ENCODE measurements at regions not wholly inside any gene's neighbourhood (a gene's known extent, or its start where the extent isn't known, plus 50 kb on each side); places are given as distances from the start of the nearest gene placed in this dataset.
"Not testable (repeated sequence)": the region's sequence is repeated elsewhere in the genome, so short reads cannot be mapped to it uniquely, and the experiment has no call there.

DNA sequence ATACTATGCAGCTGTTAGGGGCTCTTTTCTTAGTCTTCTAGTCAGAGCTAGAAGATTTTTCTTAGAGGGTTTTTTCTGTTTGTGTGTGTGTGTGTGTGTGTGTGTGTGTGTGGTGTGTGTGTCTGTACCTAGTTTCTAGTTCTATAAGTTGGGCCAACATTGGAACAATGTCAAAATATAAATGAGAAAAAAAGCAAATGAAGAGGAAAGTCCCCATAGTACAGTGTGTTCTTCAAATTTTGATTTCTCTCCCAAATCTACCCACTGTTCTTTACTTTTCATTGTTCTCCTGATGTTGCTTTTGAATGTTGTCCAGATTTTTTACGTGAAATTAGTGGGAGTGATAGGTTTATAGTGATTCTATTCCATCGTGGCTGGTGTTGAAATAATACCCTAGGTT, 2153.4 kb upstream of the RAG2 start:
- no peak for DNase-seq (ENCODE audit: extremely low read depth, low read depth, low spot score)

DNA sequence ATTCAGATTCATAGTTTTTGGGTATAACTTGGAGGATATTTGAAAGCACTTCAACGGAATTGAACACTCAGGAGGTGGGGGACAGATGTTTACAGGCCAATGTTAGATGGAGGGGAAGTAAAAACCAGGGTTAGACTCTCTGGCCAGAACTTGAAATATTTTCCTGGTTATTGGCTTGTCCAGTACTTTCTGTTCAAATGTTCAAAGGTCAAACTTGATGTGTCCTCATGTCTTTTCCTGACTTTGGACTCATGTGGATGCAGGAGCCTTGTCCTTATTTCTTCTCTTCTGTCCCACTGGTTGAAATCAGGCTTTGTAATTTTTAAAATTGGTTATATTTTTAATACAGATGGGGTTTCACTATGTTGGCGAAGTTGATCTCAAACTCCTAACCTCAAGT, 2148.5 kb upstream of the RAG2 start:
- DNase-seq (ENCODE audit: extremely low read depth, low read depth, low spot score): not testable (repeated sequence)

DNA sequence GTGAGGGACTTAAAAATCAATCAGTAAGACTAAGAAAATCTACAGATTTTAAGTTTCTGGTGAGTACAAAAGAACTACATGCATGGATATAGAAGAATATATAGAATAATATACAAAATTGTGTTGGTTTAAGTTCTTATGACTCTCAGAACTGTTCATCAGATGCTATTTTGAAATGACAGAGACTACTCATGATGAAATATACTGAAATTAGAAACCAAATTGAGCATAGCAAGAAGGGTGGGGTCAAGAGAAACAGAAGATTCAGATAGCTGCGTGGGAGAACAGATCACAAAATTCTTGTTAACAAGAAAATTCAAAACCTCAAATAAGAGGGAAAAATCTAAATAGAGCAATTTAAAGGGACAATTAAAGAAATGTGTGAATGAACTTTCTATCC, 2125.3 kb upstream of the RAG2 start:
- DNase-seq (ENCODE audit: extremely low read depth, low read depth, low spot score): no peak

DNA sequence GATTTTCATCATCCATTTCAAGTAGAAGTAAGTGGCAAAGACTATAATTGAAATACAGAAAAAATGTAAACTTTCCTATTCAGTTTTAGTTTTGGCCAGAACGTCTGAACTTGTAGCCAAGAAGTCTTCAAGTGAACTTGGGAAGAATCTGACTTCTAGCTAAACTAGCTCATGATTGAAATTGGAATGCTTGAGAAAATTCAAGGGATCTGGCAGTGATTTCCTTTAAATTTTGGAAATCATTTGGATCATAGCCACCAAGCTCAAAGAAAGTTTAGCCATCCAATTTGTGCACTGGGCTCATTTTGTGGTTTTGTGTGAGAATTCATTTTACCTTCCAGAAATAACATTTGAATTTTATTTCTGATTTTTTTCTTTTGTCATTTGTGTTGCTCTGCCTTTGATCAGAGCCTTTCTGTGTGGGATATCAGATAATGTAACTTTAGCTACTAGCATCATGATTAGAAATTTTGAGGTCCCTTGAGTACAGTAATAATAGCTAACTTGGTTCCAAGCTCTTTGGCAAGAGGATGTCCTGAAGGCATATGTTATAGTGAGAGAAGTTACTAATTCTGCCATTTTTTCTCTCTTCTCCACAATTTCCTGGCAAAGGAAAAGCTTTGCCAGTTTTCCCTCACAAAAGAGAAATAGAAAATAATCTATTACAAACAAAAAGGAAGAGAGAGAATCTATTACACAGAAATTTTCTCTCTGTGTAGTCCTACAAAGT, 2123.7 kb upstream of the RAG2 start:
- DNase-seq (ENCODE audit: extremely low read depth, low read depth, low spot score): no peak

GRCh38 chr11:38718659-38719058, 2120.6 kb upstream of the RAG2 start:
- no peak for DNase-seq (ENCODE audit: extremely low read depth, low read depth, low spot score)

DNA sequence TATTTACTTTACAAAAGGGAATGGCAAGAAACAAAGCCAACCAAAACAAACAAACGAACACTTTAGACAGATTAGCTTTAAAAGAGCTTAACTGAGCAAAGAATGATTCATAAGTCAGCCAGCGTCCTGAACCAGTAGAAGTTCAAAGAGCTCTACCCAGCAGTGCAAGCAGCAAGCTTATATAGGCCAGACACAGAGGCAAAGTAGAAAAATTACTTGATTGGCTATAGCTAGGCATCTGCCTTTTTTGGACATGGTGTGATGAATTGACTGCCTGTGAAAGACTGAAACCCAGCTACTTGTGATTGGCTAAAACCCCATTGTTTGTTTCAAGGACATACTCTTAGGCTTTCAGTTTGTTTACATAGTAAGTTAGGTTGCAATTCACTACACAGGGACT, 2120.0 kb upstream of the RAG2 start:
- no peak for DNase-seq (ENCODE audit: extremely low read depth, low read depth, low spot score)

DNA sequence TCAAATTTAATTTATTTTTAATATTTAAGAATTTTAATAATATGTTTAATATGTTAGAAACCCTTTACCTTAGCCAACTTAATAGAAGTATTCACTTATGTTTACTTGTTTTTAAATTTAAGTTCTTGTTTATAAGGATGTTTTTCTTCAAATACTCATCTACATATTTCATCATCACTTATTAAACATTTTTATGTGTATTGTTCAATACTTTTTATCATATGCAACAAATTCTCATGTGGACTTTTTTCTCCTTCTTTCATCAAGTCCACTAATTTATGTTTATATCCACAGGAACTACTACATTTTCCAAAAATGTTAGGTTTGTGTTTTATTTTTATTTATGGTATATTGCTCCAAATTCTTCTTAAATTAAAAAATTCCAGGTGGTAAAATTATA, 2113.1 kb upstream of the RAG2 start:
- DNase-seq (ENCODE audit: extremely low read depth, low read depth, low spot score): no peak

GRCh38 chr11:38710262-38710661, 2112.2 kb upstream of the RAG2 start:
- no peak for DNase-seq (ENCODE audit: extremely low read depth, low read depth, low spot score)

DNA sequence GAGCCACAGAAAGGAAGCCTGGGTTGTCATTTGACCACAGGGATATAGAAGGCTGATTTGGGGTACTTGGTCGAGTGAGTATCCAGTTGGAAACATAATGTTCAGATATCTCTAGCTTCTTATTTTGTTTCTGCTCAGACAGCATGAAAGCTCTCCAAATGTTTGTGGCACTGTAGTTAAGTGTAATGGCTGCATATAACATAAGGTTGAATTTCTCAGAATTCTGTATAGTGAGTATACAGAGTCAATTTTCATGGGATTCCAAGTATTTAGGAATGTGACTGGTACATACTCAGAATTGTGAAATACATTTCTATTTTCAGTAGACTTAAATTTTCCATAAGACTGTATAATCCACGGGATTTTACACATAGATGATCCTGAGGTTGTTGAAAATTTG, 2102.1 kb upstream of the RAG2 start:
- no peak for DNase-seq (ENCODE audit: extremely low read depth, low read depth, low spot score)

GRCh38 chr11:38693306-38693705, 2095.3 kb upstream of the RAG2 start:
- no peak for DNase-seq (ENCODE audit: extremely low read depth, low read depth, low spot score)

- DNase-seq (ENCODE audit: extremely low read depth, low read depth, low spot score): not testable (repeated sequence)
Observed at GRCh38 chr11:38690211-38690610, 2092.2 kb upstream of the RAG2 start.

DNA sequence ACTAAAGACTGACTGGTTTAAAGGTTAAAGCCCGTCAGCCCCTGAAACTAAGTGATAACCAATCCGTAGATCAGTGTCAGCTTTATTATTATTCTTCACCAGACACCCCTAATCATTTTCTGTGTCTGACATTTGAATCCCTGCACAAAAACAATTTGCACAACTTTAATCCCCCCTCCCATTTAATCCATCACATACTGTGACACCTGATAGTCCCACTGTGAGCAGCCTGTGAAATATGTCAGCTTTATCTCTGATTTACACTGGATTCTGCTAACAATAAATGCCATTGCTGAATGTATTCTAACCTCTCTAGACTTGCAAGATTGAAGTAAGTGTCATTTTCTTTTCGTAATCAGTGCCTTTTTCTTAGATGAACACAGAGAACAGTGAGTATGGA, 2089.0 kb upstream of the RAG2 start:
- no peak for DNase-seq (ENCODE audit: extremely low read depth, low read depth, low spot score)

GRCh38 chr11:38683484-38683883, 2085.4 kb upstream of the RAG2 start:
- no peak for DNase-seq (ENCODE audit: extremely low read depth, low read depth, low spot score)

- DNase-seq (ENCODE audit: extremely low read depth, low read depth, low spot score): no peak
Observed at GRCh38 chr11:38680746-38681145, 2082.7 kb upstream of the RAG2 start.

DNA sequence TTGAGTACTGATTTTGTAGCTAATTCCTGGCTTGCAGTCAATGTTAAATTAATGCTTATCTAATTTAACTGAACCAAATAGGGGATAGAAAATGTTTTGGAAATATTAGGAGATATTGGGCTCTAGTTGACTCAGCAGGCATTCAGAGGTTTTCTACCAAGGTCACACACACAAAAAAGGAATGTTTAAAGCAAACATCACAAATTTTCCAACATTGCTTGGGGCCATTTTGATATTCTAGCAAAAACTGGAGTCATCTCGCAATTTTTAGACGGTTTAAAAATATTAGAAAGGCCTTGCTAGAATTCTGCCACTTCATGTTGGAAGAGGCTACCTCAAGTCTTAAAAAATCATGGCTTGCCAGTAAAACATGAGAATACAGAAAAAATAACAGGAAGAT, 2082.1 kb upstream of the RAG2 start:
- DNase-seq (ENCODE audit: extremely low read depth, low read depth, low spot score): no peak

DNA sequence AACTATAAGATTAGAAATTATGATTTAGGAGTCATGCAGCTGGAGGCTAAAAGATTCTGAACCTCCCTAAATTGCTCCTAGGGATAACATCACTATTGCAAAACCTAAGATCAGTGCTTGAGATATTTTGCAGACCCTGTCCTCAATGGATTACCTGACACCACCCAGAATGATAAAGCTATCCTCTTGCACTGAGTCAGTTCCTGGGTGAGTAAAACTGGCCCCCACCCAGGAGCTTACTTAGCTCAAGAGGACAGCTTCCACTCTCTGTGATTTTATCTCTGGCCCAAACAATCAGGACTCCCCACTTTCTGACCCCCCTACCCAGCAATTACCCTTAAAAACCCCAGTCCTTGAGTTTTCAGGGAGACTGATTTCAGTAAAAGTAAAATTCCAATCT, 2074.4 kb upstream of the RAG2 start:
- DNase-seq (ENCODE audit: extremely low read depth, low read depth, low spot score): no peak

- DNase-seq (ENCODE audit: extremely low read depth, low read depth, low spot score): no peak
Observed at GRCh38 chr11:38667359-38667758, 2069.3 kb upstream of the RAG2 start.

DNA sequence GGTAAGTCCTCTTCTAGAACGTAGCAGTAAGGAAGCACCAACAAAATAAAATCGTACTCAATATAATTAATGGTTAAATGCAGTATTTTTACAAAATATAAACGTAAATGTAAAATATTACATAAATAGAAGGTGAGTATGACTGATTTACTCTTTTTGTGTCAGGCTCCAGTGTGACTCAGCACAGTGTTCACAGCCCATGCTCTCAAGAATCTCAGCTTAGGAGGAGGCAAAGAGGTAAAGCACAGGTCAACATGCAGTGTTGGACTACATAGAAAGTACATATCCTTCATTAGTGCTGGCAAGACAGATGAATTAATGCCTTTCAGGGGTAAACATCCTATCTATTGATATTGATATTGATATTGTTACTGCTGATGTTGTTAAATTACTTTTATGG, 2050.6 kb upstream of the RAG2 start:
- DNase-seq (ENCODE audit: extremely low read depth, low read depth, low spot score): no peak

- no peak for DNase-seq (ENCODE audit: extremely low read depth, low read depth, low spot score)
Observed at GRCh38 chr11:38646382-38646781, 2048.3 kb upstream of the RAG2 start.

DNA sequence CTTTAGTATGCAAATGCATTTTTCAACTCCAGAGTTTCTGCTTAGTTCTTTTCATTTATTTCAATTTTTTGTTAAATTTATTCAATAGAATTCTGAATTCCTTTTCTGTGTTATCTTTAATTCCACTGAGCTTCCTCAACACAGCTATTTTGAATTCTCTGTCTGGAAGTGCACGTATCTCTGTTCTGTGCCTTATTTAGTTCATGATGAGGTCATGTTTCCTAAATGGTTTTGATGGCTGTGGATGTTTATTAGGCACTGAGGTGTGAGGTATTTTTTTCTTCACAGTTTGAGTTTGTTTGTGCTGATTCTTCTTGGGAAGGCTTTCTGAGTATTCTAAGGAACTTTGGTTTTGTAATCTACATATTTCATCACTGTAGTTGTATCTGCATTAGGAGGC, 2042.8 kb upstream of the RAG2 start:
- DNase-seq (ENCODE audit: extremely low read depth, low read depth, low spot score): no peak

DNA sequence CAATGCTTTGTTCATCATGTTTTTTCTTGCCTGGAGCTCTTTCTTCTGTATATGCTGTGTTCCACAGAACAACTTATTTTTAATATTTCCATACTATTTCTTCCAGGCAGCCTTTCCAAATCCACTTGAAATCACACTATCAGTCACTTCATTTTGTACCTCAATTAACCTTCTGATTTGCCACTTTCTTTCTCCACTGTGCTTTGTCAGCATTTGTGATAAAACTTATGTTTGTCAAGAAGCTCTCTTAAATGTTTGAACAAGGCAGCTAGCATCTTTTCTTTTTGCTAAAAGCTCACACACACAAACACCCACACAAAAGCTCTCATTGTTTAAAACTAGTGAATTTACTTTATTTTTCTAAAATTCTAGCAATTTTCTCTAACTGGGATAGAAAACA, 2014.7 kb upstream of the RAG2 start:
- no peak for DNase-seq (ENCODE audit: extremely low read depth, low read depth, low spot score)

DNA sequence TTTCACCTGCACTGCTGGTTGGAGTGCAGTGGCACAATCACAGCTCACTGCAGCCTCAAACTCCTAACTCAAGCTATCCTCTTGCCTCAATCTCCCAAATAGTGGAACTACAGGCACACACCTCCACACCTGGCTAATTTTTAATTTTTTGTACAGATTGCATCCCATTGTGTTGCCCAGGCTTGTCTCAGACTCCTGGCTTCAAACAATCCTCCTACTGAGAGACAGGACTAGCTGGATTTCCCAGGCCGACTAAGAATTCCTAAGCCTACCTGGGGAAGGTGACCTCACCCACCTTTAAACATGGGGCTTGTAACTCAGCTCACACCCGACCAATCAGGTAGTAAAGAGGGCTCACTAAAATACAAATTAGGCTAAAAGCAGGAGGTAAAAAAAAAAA, 2003.3 kb upstream of the RAG2 start:
- not testable (repeated sequence) for DNase-seq (ENCODE audit: extremely low read depth, low read depth, low spot score)

DNA sequence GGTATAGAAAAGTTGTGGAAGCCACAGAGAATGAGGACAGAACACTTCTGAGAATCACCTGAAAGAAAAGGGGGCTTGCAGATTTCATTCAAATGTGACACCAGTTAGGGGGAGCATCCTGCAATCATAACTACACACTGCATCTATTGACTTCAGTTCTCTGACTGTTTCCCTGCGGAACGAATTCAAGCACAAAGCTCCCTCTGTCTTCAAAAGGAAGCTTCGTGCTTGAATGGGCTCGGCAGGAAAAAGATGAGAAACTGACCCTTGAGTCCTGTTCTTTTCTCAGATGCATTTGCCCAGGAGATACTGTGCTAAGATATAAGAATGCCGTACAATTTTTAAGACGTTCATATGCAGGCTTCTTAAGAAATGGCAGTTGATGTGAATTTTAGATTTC, 2000.4 kb upstream of the RAG2 start:
- DNase-seq (ENCODE audit: extremely low read depth, low read depth, low spot score): no peak

Measured in glomerular endothelial cell (primary cell).